ENCODE measurements at regions not wholly inside any gene's neighbourhood (a gene's known extent, or its start where the extent isn't known, plus 50 kb on each side); places are given as distances from the start of the nearest gene placed in this dataset.
"Not testable (repeated sequence)": the region's sequence is repeated elsewhere in the genome, so short reads cannot be mapped to it uniquely, and the experiment has no call there.

DNA sequence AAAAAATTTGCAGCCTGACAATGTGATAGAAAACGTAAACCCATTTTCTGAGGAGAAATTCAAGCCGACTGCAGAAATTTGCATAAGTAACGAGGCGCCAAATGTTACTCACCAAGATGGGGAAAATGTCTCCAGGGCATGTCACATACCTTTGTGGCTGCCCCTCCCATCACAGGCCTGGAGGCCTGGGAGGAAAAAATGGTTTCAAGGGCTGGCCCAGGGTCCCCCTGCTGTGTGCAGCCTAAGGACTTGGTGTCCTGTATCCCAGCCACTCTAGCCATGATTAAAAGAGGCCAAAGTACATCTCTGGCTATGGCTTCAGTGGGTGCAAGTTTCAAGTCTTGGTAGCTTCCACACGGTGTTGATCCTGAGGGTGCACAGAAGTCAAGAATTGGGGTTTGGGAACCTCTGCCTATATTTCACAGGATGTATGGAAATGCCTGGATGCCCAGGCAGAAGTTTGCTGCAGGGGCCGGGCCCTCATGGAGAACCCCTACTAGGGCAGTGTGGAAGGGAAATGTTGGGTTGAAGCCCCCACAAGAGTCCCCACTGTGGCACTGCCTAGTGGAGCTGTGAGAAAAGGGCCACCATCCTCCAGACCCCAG, 1842.3 kb downstream of the PCDH9 start:
- no peak for DNase-seq (ENCODE audit: low read depth)

DNA sequence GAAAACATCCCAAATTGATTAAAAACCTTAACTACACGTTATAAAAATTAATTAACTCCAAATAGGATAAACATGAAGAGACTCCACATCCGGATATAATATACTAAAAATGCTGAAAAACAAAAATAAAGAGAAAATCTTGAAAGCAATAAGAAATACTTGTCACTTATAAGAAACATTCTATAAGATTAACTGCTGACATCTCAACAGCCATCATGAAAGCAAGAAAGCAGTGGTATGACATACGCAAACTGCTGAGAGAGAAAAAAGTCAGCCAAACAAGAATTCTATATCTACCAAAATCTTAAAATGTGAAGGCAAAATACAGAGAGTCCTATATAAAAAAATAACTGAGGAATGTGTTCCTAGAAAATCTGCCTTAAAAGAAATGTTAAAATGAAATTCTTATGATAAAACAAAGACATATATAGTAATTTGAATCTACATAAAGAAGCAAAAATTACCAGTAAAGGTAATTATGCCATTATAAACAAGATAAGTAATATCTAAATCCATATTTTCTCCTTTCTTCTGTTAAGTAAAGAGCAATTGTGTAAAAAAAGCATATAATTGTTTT, 1851.1 kb downstream of the PCDH9 start:
- peak; percentile 34 for DNase-seq (ENCODE audit: low read depth)

DNA sequence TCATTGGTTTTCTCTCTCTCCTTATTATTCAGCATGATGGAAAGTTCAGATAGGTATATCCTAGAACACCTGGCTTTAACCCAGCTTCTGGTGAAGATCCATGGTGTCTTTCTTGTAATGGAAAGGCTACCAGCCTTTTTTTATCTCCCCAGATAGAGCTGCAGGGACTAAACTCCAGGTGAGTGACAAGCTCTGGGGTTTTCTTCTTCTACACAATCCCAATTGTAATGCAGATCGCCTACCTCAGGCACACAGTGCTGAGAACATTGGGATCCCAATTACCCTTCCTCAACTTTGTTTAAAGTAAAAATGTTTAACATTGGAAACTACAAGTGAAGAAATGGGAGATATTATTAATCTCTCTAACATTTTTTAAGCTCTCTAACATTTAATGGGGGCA, 1851.7 kb downstream of the PCDH9 start:
- no peak for DNase-seq (ENCODE audit: low read depth)

- DNase-seq (ENCODE audit: low read depth), result no peak
These were observed 1861.3 kb downstream of the PCDH9 start for GRCh38 chr13:65368832-65369231.

GRCh38 chr13:65353951-65354350, 1876.2 kb downstream of the PCDH9 start:
- no peak for DNase-seq (ENCODE audit: low read depth)

- not testable (repeated sequence) for DNase-seq (ENCODE audit: low read depth)
These were observed 1877.0 kb downstream of the PCDH9 start for GRCh38 chr13:65353150-65353549.

DNA sequence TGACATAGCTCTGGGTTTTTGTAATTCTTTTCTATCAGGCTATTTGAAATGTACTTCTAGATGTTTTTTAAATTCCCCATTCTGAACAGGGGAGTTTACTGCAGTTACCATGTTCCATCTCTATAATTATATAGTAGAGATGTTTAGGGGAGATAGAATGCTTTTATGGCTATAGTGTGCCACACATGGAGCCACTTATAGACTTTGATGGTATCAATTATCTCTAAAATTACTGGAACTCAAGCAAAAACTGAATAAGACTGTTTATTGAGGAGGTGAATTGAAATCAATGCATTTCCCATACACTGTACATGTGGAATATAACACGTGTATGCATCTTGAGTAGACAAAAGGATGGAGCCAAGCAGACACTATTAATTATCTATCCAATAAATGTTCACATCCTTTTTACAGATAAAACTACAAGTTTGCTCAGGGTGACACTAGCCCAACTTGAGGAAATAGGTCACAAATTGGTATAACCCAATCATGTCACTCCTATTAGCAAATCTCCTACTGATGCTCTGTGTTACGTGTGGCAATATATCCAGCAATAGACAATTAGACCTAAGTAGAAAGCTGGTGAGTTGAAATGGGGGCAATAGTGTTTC, 1882.6 kb downstream of the PCDH9 start:
- no peak for DNase-seq (ENCODE audit: low read depth)

GRCh38 chr13:65343898-65344663, 1886.1 kb downstream of the PCDH9 start:
- DNase-seq (ENCODE audit: low read depth), result no peak

- peak; percentile 42 for DNase-seq (ENCODE audit: low read depth)
These were observed 1887.4 kb downstream of the PCDH9 start for GRCh38 chr13:65342541-65343337.

DNA sequence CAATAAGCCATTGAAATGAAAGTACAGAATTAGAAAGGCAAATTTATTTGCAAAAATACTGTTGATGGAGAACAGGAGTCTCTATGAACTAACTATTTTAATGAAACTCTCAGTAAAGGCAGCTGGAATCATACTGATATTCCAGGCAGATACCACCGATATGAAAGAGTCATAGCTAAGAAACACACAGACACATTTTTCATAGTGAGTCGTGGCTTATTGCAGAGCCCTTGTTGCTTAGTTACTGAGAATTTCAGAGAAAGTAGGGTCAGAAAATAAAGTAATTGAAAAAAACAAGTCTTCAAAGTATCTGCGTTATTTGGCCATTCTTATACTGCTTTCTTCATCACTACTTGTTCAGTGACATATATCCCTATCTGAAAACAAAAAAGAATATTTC, 1890.9 kb downstream of the PCDH9 start:
- peak; percentile 26 for DNase-seq (ENCODE audit: low read depth)

- DNase-seq (ENCODE audit: low read depth), result peak; percentile 67
These were observed 1893.2 kb downstream of the PCDH9 start for GRCh38 chr13:65336916-65337315.

DNA sequence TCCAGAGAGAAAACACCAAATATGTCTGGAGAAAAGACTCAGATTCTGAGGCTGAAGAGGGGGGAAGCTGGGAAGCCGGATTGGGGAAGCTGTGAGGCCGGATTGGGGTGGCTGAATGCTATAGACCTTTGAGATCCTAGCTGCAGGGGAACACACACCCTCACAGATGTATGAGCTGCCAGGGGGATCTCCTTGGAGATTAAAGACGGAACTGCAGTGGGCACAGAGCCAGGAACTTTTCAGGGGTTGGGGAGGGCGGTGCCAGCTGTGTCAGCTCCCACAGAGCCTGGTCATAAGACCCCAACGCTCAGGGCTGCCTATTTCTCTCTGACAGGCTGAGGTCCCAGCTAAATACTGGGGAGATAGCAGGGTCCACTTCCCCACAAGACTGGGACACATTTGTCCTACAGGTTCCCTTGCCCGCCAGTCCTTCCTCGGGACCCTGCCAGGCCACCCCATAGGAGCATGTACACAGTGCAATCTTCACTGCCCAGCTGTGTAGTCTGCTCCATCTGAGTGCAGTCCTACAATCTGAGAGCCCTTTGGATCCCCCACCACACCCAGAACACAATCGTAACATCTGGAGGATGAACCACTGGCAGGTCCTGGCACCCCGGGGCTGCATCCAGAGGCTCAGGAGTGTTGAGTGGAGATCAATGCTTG, 1893.9 kb downstream of the PCDH9 start:
- no peak for DNase-seq (ENCODE audit: low read depth)

DNA sequence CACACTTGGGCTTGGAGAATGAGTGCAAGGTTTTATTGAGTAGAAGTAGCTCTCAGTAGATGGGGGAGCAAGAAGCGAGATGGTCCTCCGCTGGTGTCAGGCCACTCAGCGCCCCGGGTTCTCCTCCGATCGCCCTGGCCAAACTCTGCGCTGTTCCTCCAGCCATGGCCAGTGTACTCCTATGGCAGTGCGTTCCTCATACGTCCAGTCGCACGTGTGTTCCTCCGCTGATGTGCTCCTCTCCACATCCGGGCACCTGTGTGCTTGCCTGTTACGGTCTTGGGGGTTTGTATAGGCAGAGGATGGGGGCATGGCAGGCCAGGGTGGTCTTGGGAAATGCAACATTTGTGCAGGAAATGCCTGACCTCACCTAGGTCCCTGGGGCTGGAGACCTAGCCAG, 1899.4 kb downstream of the PCDH9 start:
- no peak for DNase-seq (ENCODE audit: low read depth)

DNA sequence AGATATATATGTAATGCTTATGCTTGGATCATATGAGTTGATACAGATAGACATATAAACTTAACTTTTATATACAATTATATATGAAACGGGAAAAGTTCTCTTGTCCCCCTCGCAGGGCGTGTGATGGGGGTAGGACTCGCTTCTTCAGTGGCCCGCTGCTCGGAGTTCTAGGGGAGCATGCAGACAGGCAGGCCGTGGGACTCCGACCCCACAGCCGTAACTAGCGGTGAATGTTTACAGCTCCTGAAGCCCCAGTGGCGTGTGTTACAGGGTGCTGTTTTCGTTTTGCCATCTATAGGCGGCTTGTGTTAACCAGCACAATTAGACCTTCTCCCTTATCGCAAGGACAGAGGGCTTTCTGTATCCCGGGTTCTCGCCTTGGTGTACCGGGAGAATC, 1899.8 kb downstream of the PCDH9 start:
- no peak for DNase-seq (ENCODE audit: low read depth)

DNA sequence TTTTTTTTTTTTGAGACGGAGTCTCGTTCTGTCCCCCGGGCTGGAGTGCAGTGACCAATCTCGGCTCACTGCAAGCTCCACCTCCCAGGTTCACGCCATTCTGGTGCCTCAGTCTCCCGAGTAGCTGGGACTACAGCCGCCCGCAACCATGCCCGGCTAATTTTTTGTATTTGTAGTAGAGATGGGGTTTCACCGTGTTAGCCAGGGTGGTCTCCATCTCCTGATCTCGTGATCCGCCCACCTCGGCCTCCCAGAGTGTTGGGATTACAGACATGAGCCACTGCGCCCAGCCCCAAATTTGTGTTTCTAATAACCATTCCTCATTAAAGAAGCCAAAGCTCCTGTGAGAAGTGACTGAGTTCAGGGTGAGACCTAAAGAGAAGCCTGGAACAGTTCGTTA, 1906.9 kb downstream of the PCDH9 start:
- DNase-seq (ENCODE audit: low read depth), result not testable (repeated sequence)

- not testable (repeated sequence) for DNase-seq (ENCODE audit: low read depth)
These were observed 1908.7 kb downstream of the PCDH9 start for GRCh38 chr13:65321423-65321822.

DNA sequence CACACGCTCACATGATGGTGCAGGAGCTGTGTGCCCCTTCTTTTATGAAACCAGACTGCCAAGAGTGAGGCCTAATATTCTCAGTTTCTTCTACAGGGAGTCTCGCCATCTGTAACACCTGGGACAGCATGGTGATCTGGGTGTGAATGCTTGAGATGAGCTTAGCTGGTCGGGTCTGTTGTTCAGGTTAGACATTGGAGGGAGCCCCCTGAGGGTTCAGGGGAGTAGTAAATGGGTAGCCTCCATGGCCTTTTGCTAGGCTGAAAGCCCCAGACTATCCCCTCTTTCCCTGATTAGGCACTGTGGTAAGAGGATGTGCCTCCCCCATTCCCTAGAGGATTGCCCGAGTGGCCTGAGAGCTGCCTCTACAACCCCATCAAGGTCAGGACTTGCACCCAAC, 1916.1 kb downstream of the PCDH9 start:
- no peak for DNase-seq (ENCODE audit: low read depth)

GRCh38 chr13:65310663-65311328, 1919.3 kb downstream of the PCDH9 start:
- no peak for DNase-seq (ENCODE audit: low read depth)

DNA sequence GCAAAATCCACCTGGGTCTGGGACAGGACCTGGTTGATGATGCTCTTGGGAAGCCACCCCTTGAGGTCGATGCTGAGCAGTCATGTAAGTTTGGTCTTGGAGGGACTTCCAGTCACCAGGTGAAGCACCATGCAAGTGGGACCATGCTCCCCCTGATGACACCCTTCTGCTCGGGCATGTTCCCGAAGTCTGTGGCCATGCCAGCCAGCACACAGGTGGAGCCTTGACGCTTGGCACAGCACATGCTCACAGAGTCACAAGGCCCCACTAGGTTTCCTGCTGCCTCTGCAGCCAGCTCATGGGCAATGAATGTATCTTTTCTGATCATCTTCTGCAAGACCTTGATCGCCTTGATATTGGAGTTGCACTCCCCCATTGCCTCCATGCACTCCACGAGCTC, 1920.2 kb downstream of the PCDH9 start:
- no peak for DNase-seq (ENCODE audit: low read depth)

GRCh38 chr13:65308729-65309128, 1921.4 kb downstream of the PCDH9 start:
- not testable (repeated sequence) for DNase-seq (ENCODE audit: low read depth)

DNA sequence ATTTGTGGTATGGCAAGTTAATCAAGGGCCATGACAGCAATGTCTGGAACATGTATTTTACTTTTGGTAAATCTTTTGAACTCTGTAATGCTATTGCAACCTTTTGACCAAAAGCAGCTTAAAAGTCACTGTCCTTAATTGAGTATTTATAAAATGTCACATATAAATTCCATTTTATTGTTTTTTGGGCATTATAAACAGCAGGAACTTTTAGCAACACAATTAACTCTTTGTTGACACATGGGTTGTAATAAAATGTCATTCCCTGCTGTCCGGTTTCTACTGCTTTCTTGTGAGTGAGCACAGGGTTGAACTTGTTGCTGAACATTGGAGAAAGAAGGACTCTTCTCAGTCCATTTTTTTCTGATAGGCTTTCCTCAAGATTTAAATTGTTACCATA, 1923.1 kb downstream of the PCDH9 start:
- no peak for DNase-seq (ENCODE audit: low read depth)

Measured in iris pigment epithelial cell (primary cell).